MM.1S (cell line): ENCODE measurements at regions not wholly inside any gene's neighbourhood (a gene's known extent, or its start where the extent isn't known, plus 50 kb on each side); places are given as distances from the start of the nearest gene placed in this dataset.

Experiments
- DNase-seq: peaks from one replicate; pipeline ENCODE4 v3.0.0-alpha.2; 2015
- H2AFZ ChIP-seq: fragments of 300-600 bp; sonication (generic); 2 replicates; pipeline ENCODE4 v1.6.0; 2016; ENCODE audit warnings: antibody characterized with exemption, low read length
- H3F3A ChIP-seq: fragments of 300-600 bp; sonication (generic); 2 replicates; pipeline ENCODE4 v1.6.1; 2016; ENCODE audit warnings: mild to moderate bottlenecking, antibody characterized with exemption, low read length, moderate library complexity, mixed read lengths; ENCODE audit not compliant: insufficient read depth
- H3K27ac ChIP-seq: fragments of 300-600 bp; sonication (generic); 2 replicates; pipeline ENCODE4 v1.5.1; 2016; ENCODE audit warnings: mild to moderate bottlenecking, low read length
- H3K27me3 ChIP-seq: fragments of 300-600 bp; sonication (generic); replicated peaks from 2 replicates; pipeline ENCODE4 v1.6.0; 2016; ENCODE audit warnings: low read length; ENCODE audit not compliant: insufficient read depth
- H3K36me3 ChIP-seq: fragments of 300-600 bp; sonication (generic); replicated peaks from 2 replicates; pipeline ENCODE4 v1.6.1; 2016; ENCODE audit warnings: mild to moderate bottlenecking, low read length, mixed read lengths; ENCODE audit not compliant: insufficient read depth
- H3K4me1 ChIP-seq: fragments of 300-600 bp; sonication (generic); 2 replicates; pipeline ENCODE4 v1.6.1; 2016; ENCODE audit warnings: low read length, mixed read lengths
- H3K4me2 ChIP-seq: fragments of 300-600 bp; sonication (generic); 2 replicates; pipeline ENCODE4 v1.6.0; 2016; ENCODE audit warnings: low read depth, low read length
- H3K4me3 ChIP-seq: fragments of 300-600 bp; sonication (generic); 2 replicates; pipeline ENCODE4 v1.5.1; 2016; ENCODE audit warnings: low read length, mixed read lengths
- H3K79me2 ChIP-seq: fragments of 300-600 bp; sonication (generic); 2 replicates; pipeline ENCODE4 v1.6.1; 2016; ENCODE audit warnings: mixed run types, low read length, mixed read lengths
- H3K9ac ChIP-seq: fragments of 300-600 bp; sonication (generic); 2 replicates; pipeline ENCODE4 v1.6.1; 2016; ENCODE audit warnings: low read length, mixed read lengths
- H3K9me2 ChIP-seq: fragments of 300-600 bp; sonication (generic); replicated peaks from 2 replicates; pipeline ENCODE4 v1.6.1; 2016; ENCODE audit warnings: mild to moderate bottlenecking, low read length, mixed read lengths; ENCODE audit not compliant: insufficient read depth
- H3K9me3 ChIP-seq: fragments of 300-600 bp; sonication (generic); replicated peaks from 2 replicates; pipeline ENCODE4 v1.6.1; 2016; ENCODE audit warnings: mild to moderate bottlenecking, low read length, mixed read lengths; ENCODE audit not compliant: insufficient read depth
- H4K20me1 ChIP-seq: fragments of 300-600 bp; sonication (generic); 2 replicates; pipeline ENCODE4 v1.6.1; 2016; ENCODE audit warnings: mild to moderate bottlenecking, low read length, moderate library complexity, mixed read lengths; ENCODE audit not compliant: insufficient read depth
- CTCF ChIP-seq: fragments of 300-600 bp; sonication (generic); IDR thresholded peaks from 2 replicates; pipeline ENCODE4 v1.5.1; 2016; ENCODE audit warnings: antibody characterized with exemption, low read length, mixed read lengths
- EZH2 ChIP-seq: fragments of 300-600 bp; sonication (generic); optimal IDR thresholded peaks from 2 replicates; pipeline ENCODE3; 2017; ENCODE audit warnings: low read depth, mild to moderate bottlenecking, antibody characterized with exemption, low read length, mixed read lengths
- EZH2phosphoT487 ChIP-seq: fragments of 300-600 bp; sonication (generic); IDR thresholded peaks from 2 replicates; pipeline ENCODE4 v1.6.1; 2018; ENCODE audit warnings: antibody characterized with exemption, low read length

GRCh38 chr15:36066757-36067156, 512.7 kb upstream of the CDIN1 start:
- no peaks in the 10 kb centered on the region for H3K36me3 ChIP-seq
- H3K4me2 ChIP-seq, result no peak overlapping the region
- H3K79me2 ChIP-seq, result no peaks in the 10 kb centered on the region
- H3K9me3 ChIP-seq, result no peaks in the 10 kb centered on the region
- no peak overlapping the region for H3K9ac ChIP-seq
- H3K27me3 ChIP-seq, result no peaks in the 10 kb centered on the region
- TF ChIP-seq CTCF, result no peak
- no peak for TF ChIP-seq EZH2
- no peak for TF ChIP-seq EZH2phosphoT487
- H3K4me3 ChIP-seq, result no peak overlapping the region
- no peak overlapping the region for H2AFZ ChIP-seq
- no peaks in the 10 kb centered on the region for H3F3A ChIP-seq
- no peaks in the 10 kb centered on the region for H3K9me2 ChIP-seq
- DNase-seq, result no peak
- no peaks in the 10 kb centered on the region for H3K4me1 ChIP-seq
- no peak overlapping the region for H3K27ac ChIP-seq
- no peaks in the 10 kb centered on the region for H4K20me1 ChIP-seq

- Histone ChIP-seq H3F3A (no peaks in the 10 kb centered on the region), H3K27ac (no peak overlapping the region), H3K9me2 (no peaks in the 10 kb centered on the region), H3K4me2 (no peak overlapping the region), H3K79me2 (no peaks in the 10 kb centered on the region), H2AFZ (no peak overlapping the region), H3K9me3 (no peaks in the 10 kb centered on the region), H3K4me1 (no peaks in the 10 kb centered on the region), H3K9ac (no peak overlapping the region), H3K36me3 (no peaks in the 10 kb centered on the region), H3K27me3 (no peaks in the 10 kb centered on the region), H3K4me3 (no peak overlapping the region), H4K20me1 (no peaks in the 10 kb centered on the region)
- TF ChIP-seq EZH2, result no peak
- TF ChIP-seq EZH2phosphoT487, result no peak
- TF ChIP-seq CTCF, result no peak
- DNase-seq, result no peak
Observed at GRCh38 chr15:36067483-36068274, 511.7 kb upstream of the CDIN1 start.

GRCh38 chr15:36075333-36075732, 504.1 kb upstream of the CDIN1 start:
- H3K9ac ChIP-seq, result no peak overlapping the region
- H3K27ac ChIP-seq, result no peak overlapping the region
- H4K20me1 ChIP-seq, result no peaks in the 10 kb centered on the region
- H3K4me3 ChIP-seq, result no peak overlapping the region
- H3K9me2 ChIP-seq, result no peaks in the 10 kb centered on the region
- no peaks in the 10 kb centered on the region for H3K36me3 ChIP-seq
- DNase-seq, result no peak
- no peaks in the 10 kb centered on the region for H3K4me1 ChIP-seq
- no peak overlapping the region for H3K4me2 ChIP-seq
- no peaks in the 10 kb centered on the region for H3K9me3 ChIP-seq
- no peak overlapping the region for H2AFZ ChIP-seq
- no peaks in the 10 kb centered on the region for H3F3A ChIP-seq
- TF ChIP-seq EZH2phosphoT487, result no peak
- TF ChIP-seq EZH2, result no peak
- no peak for TF ChIP-seq CTCF
- H3K79me2 ChIP-seq, result no peaks in the 10 kb centered on the region
- H3K27me3 ChIP-seq, result no peaks in the 10 kb centered on the region
